A204.1 (cell line): ENCODE measurements at regions not wholly inside any gene's neighbourhood (a gene's known extent, or its start where the extent isn't known, plus 50 kb on each side); places are given as distances from the start of the nearest gene placed in this dataset.

ENCODE experiments used
- FAIRE-seq: peaks from 2 replicates; lab custom pipeline; 2012; peaks lifted over from hg19 to GRCh38; lab: Jason Lieb, UNC

DNA sequence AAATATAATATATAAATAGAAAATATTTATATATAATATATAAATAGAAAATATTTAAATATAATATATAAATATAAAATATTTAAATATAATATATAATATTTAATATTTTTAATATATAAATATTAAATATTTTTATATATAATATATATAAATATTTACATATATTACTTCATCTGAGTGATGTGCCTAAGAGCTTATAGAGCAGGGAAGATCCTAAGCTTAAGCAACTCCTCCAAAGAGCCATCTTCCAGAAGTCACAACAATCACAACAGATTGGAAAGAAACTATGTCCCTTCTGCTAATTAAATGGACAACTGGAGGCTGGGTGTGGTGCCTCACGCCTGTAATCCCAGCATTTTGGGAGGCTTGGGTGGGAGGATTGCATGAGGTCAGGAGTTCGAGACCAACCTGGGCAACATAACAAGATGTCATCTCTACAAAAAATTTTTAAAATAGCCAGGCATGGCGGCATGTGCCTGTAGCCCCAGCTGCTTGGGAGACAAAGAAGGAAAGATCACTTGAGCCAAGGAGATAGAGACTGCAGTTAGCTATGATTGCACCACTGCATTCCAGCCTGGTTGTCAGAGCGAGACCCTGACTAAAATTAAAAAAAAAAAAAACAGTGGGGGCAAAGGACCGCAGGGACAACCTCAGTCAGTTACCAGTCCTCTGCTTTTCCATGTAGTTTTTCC, 198.7 kb downstream of the SKIDA1 start:
- no peak for FAIRE-seq

DNA sequence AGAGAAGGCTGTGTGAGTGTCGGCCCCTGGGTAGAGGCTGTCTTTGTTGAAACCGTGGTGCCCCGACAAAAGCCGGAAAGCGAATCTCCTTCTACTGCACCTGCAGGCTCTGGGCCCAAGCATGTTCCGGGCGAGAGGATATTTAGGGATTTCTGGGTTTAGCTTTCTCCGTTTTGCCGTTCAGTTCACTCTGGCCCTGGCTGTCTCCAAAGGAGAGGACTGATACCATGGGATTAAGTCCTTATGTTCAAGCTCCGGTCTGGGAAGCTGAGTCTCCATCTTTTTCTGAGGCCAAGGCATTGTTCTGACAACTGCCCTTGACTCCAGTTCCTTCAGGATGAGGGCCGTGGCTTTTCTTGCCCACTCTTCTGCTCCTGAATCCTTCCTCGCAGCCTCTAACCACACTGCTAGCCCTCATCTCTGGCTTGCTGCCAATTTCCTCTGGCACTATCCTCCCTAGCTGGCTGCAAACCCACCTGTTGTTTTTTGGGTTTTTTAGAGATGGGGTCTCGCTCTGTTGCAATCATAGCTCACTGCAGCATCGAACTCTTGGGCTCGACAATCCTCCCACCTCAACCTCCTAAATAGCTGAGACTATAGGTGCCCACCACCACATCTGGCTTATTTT, 206.8 kb downstream of the SKIDA1 start:
- FAIRE-seq: no peak

- FAIRE-seq: peak; percentile 98
Measured at GRCh38 chr10:21317902-21318301, 207.6 kb downstream of the SKIDA1 start.

- peak; percentile 97 for FAIRE-seq
Measured at GRCh38 chr10:21315645-21316220, 209.7 kb downstream of the SKIDA1 start.

GRCh38 chr10:21314906-21315644, 210.4 kb downstream of the SKIDA1 start:
- no peak for FAIRE-seq

DNA sequence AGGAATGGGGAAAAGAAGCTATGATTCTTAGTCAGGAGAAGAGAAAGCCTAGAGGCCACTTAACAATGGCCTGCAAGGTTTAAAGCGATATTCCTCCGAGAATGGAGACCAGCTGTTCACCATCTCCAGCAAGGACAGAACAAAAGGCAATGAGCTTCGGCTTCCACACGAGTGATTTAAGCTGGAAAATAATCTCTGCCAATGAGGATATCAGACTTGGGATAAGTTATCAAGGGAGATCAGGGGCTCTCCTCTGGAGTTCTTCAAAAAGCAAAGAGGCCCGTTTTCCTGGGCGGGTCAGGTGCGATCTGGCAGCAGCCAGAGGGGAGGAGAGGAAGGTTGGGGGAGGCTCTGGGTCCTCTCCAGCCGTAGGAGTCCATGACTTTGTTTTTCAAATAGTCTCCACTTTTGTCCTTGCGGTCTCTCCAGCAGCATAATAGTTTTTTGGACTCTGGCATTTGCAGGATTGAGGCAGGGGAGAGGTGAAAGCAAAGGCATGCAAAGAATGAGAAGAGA, 211.3 kb downstream of the SKIDA1 start:
- FAIRE-seq: peak; percentile 82

- no peak for FAIRE-seq
Measured at GRCh38 chr10:21313691-21314090, 211.8 kb downstream of the SKIDA1 start.

DNA sequence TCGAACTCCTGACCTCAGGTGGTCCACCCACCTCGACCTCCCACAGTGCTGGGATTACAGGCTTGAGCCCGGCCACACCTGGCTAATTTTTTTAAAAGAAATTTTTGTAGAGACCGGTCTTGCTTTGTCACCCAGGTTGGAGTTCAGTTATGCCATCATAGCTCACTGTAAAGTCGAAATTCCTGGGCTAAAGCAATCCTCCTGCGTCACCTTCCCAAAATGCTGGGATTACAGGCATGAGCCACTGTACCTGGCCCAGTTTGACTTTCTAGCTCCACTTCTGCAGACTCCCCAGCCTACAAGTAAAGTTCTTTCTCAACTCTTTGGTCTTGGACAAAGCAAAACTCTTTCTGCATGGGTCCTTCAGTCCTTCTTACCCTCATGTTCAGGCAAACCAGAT, 214.1 kb downstream of the SKIDA1 start:
- FAIRE-seq: no peak

GRCh38 chr10:21309427-21309826, 216.1 kb downstream of the SKIDA1 start:
- FAIRE-seq: no peak

DNA sequence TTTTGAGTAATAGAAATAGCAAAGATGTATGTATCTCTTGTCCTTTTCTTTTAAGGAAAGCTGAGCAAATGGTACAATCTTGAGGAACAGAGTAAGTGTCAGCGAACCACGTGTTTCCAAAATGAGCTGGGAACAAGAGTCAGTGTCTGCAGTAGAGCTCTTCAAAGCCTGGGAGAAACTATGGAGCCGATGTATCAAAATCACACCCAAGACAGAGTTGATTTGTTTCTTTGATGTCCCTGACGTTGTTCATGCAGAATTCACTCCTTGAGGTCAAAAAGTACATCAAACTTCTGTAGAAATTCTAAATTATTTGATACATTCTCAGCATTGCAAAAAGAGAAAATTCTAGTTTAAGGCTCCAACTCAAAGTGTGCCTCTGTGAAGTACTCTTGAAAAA, 216.5 kb downstream of the SKIDA1 start:
- FAIRE-seq: no peak

- no peak for FAIRE-seq
Measured at GRCh38 chr10:21308018-21308417, 217.5 kb downstream of the SKIDA1 start.

DNA sequence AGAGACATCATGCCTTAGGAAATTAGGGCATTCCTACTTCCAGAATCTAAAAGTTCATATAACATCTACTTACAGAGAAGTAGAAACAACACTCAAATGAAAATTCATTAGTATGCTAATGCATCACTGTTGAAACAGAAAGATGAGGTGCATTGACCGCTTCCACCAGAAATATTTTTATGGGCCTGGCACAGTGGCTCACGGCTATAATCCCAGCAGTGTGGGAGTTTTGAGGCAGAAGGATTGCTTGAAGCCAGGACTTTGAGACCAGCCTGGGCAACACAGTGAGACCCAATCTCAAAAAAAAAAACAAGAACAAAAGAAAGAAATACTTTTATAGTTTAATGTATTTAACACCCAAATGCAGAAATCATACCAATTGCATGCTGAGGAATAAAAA, 220.9 kb downstream of the SKIDA1 start:
- no peak for FAIRE-seq

DNA sequence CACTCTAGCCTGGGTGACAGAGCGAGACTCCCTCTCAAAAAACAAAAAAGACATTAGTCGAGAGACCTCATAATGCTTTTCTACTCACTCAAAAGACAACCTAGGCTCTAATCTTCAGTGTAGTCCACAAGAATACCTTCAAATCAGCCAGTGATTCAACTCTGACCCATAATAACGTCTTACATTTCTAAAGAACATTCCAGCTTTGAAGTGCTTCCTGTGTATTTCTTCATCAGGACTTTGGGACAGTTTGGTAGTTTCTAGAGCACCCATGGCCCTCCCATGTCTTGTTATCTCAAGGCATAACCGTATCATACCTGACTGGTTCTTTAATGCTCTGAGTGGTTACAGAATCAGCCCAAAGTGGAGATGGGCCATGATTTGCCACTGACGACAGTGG, 221.3 kb downstream of the SKIDA1 start:
- no peak for FAIRE-seq

- FAIRE-seq: no peak
Measured at GRCh38 chr10:21300551-21300950, 224.9 kb downstream of the SKIDA1 start.

- no peak for FAIRE-seq
Measured at GRCh38 chr10:21299330-21299729, 226.2 kb downstream of the SKIDA1 start.

- no peak for FAIRE-seq
Measured at GRCh38 chr10:21298701-21299100, 226.8 kb downstream of the SKIDA1 start.

- no peak for FAIRE-seq
Measured at GRCh38 chr10:21297603-21298383, 227.7 kb downstream of the SKIDA1 start.

DNA sequence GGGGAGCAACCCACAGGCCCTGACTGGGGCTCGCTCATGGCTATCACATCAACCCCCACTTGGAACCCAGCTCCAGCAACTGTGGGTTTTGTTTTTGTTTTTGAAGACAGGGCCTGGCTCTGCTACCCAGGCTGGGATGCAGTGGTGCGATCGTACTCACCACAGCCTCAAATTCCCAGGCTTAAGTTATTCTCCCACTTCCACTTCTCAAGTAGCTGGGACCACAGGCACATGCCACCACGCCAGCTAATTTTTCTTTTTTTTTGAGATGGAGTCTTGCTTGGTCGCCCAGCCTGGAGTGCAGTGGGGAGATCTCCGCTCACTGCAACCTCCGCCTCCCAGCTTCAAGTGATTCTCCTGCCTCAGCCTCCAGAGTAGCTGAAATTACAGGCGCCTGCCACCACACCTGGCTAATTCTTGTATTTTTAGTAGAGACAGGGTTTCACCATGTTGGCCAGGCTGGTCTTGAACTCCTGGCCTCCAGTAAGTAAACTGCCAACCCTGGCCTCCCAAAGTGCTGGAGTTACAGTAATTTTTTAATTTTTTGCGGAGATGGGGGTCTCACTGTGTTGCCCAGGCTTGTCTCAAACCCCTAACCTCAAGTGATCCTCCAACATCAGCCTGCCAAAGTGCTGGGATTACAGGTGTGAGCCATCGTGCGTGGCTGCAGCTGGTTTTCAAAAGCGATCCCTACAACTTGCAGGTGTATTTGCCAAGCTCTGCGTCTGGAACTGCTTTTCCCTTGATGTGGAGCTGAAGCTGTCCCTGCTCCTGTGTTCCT, 228.7 kb downstream of the SKIDA1 start:
- FAIRE-seq: no peak

GRCh38 chr10:21293518-21294356, 231.7 kb downstream of the SKIDA1 start:
- FAIRE-seq: no peak

GRCh38 chr10:21292763-21293517, 232.5 kb downstream of the SKIDA1 start:
- peak; percentile 99 for FAIRE-seq
